SK-N-SH (cell line): ENCODE measurements at regions not wholly inside any gene's neighbourhood (a gene's known extent, or its start where the extent isn't known, plus 50 kb on each side); places are given as distances from the start of the nearest gene placed in this dataset.

ENCODE experiments used
- CTCF ChIA-PET: fragments of 300-600, 350-600 bp; formaldehyde crosslinking; extraction: SDS; loops from one replicate; lab custom pipeline; 2021; lab: Yijun Ruan, JAX
- POLR2A ChIA-PET: fragments of 350-600 bp; sonication (Branson Sonifier 250); formaldehyde crosslinking; extraction: SDS; loops from one replicate; lab custom pipeline; 2020; ENCODE audit warnings: antibody characterized with exemption, inconsistent platforms; lab: Yijun Ruan, JAX
- DNase-seq: peaks from one replicate; pipeline ENCODE4 v3.0.0; 2012
- H2AFZ ChIP-seq: fragments of 200-600 bp; sonication (generic); 2 replicates; pipeline ENCODE4 v1.8.1; 2016; ENCODE audit warnings: antibody characterized with exemption, mild to moderate bottlenecking, low read depth
- H3F3A ChIP-seq: fragments of 200-600 bp; sonication (generic); replicated peaks from 2 replicates; pipeline ENCODE3; 2016; ENCODE audit warnings: antibody characterized with exemption, mild to moderate bottlenecking; ENCODE audit not compliant: insufficient read depth
- H3K27ac ChIP-seq, 2 experiments: fragments of 200-500 bp in 1 of 2; fragments of 200-600 bp in 1 of 2; sonication (Bioruptor generic) in 1 of 2; sonication (generic), shearing (Covaris generic) in 1 of 2; 2 replicates each; pipeline versions ENCODE4 v1.5.1 to v1.6.1; 2014 to 2016; ENCODE audit warnings: low read depth in 2 of 2, inconsistent platforms in 1 of 2, low read length in 1 of 2, mild to moderate bottlenecking in 1 of 2, mixed read lengths in 1 of 2
- H3K27me3 ChIP-seq: fragments of 200-600 bp; sonication (generic), shearing (Covaris generic); 2 replicates; pipeline ENCODE4 v1.6.1; 2016; ENCODE audit warnings: mixed run types; ENCODE audit not compliant: insufficient read depth
- H3K36me3 ChIP-seq, 2 experiments: fragments of 200-500 bp in 1 of 2; fragments of 200-600 bp in 1 of 2; sonication (Bioruptor generic) in 1 of 2; sonication (generic) in 1 of 2; replicated peaks in 1 of 2; 2 replicates each; pipeline versions ENCODE3 to v1.5.1; 2014 to 2016; ENCODE audit warnings: low read length in 1 of 2, mild to moderate bottlenecking in 1 of 2; ENCODE audit not compliant: insufficient read depth in 2 of 2, control insufficient read depth in 1 of 2
- H3K4me1 ChIP-seq, 2 experiments: fragments of 200-500 bp in 1 of 2; fragments of 200-600 bp in 1 of 2; sonication (Bioruptor generic) in 1 of 2; sonication (generic), shearing (Covaris generic) in 1 of 2; 2 replicates each; pipeline versions ENCODE4 v1.5.1 to v1.6.1; 2014 to 2016; ENCODE audit warnings: low read depth in 1 of 2, low read length in 1 of 2, mixed run types in 1 of 2; ENCODE audit not compliant: insufficient read depth in 2 of 2, control insufficient read depth in 1 of 2
- H3K4me2 ChIP-seq: fragments of 200-600 bp; sonication (generic), shearing (Covaris generic); 2 replicates; pipeline ENCODE4 v1.6.1; 2017; ENCODE audit warnings: mixed run types
- H3K4me3 ChIP-seq, 2 experiments: fragments of 200-500 bp in 1 of 2; fragments of 200-600 bp in 1 of 2; sonication (Bioruptor generic) in 1 of 2; sonication (generic), shearing (Covaris generic) in 1 of 2; 2 replicates each; pipeline versions ENCODE4 v1.5.1 to v1.8.1; 2014 to 2016; ENCODE audit warnings: low read depth in 2 of 2, inconsistent platforms in 1 of 2, low read length in 1 of 2, mild to moderate bottlenecking in 1 of 2, mixed read lengths in 1 of 2, moderate library complexity in 1 of 2
- H3K79me2 ChIP-seq: fragments of 200-600 bp; sonication (generic); 2 replicates; pipeline ENCODE4 v1.8.1; 2017; ENCODE audit warnings: mild to moderate bottlenecking; ENCODE audit not compliant: insufficient read depth
- H3K9ac ChIP-seq: fragments of 200-600 bp; sonication (generic); 2 replicates; pipeline ENCODE4 v1.6.1; 2017; ENCODE audit warnings: mixed run types
- H3K9me2 ChIP-seq: fragments of 200-600 bp; sonication (generic); 2 replicates; pipeline ENCODE4 v1.6.1; 2017; ENCODE audit warnings: mixed run types
- H3K9me3 ChIP-seq: fragments of 200-600 bp; sonication (generic); 2 replicates; pipeline ENCODE4 v1.6.1; 2017; ENCODE audit warnings: mixed run types, mild to moderate bottlenecking, moderate library complexity
- H4K20me1 ChIP-seq: fragments of 200-600 bp; sonication (generic); 2 replicates; pipeline ENCODE4 v1.6.1; 2017; ENCODE audit warnings: mild to moderate bottlenecking, mixed run types; ENCODE audit not compliant: insufficient read depth
- CHD2 ChIP-seq: fragments of 150-350 bp; IDR thresholded peaks from 2 replicates; pipeline ENCODE4 v1.6.1; 2018; ENCODE audit warnings: low read length; ENCODE audit not compliant: partially characterized antibody
- ELF1 ChIP-seq: IDR thresholded peaks from 2 replicates; pipeline ENCODE4 v1.4.0; 2012
- EP300 ChIP-seq, 2 experiments: IDR thresholded peaks; 2 replicates each; pipeline versions ENCODE4 v1.4.0 to v1.6.1; 2012; ENCODE audit warnings: borderline replicate concordance in 1 of 2, low read depth in 1 of 2, low read length in 1 of 2
- EZH2phosphoT487 ChIP-seq: fragments of 200-600 bp; sonication (generic); IDR thresholded peaks from 2 replicates; pipeline ENCODE4 v1.6.1; 2017; ENCODE audit warnings: low read depth, mixed run types, mild to moderate bottlenecking, antibody characterized with exemption, moderate library complexity, borderline replicate concordance
- GABPA ChIP-seq: IDR thresholded peaks from 2 replicates; pipeline ENCODE4 v1.4.0; 2012; ENCODE audit warnings: low read depth, mild to moderate bottlenecking
- JUND ChIP-seq: IDR thresholded peaks from 2 replicates; pipeline ENCODE4 v1.4.0; 2012
- MXI1 ChIP-seq: IDR thresholded peaks from 2 replicates; pipeline ENCODE4 v1.6.1; 2012; ENCODE audit warnings: mild to moderate bottlenecking, low read depth, low read length, improper control_type of control experiment
- NRF1 ChIP-seq: IDR thresholded peaks from 2 replicates; pipeline ENCODE4 v1.6.1; 2012; ENCODE audit warnings: low read depth, mild to moderate bottlenecking, low read length
- RAD21 ChIP-seq: IDR thresholded peaks from 2 replicates; pipeline ENCODE4 v1.6.1; 2012; ENCODE audit warnings: mild to moderate bottlenecking, low read length
- RCOR1 ChIP-seq: fragments of 150-350 bp; IDR thresholded peaks from 2 replicates; pipeline ENCODE4 v1.6.1; 2017; ENCODE audit warnings: antibody characterized with exemption, low read length
- RFX5 ChIP-seq: IDR thresholded peaks from 2 replicates; pipeline ENCODE4 v1.6.1; 2012; ENCODE audit warnings: mild to moderate bottlenecking, improper control_type of control experiment, low read length
- RXRA ChIP-seq: IDR thresholded peaks from 2 replicates; pipeline ENCODE4 v1.4.0; 2012; ENCODE audit warnings: low read depth, mild to moderate bottlenecking, borderline replicate concordance
- SIN3A ChIP-seq: IDR thresholded peaks from 2 replicates; pipeline ENCODE4 v1.6.1; 2012; ENCODE audit warnings: low read depth, mild to moderate bottlenecking, low read length, moderate library complexity, borderline replicate concordance
- TCF12 ChIP-seq: IDR thresholded peaks from 2 replicates; pipeline ENCODE4 v1.4.0; 2012
- YY1 ChIP-seq: IDR thresholded peaks from 2 replicates; pipeline ENCODE4 v1.4.0; 2012; ENCODE audit warnings: low read depth, mild to moderate bottlenecking
- WGBS: methylation state at CpG from one replicate; pipeline ENCODE4 v1.1.6; 2017; ENCODE audit warnings: low lambda C conversion rate; 5-methylcytosine and 5-hydroxymethylcytosine counted together
- TF ChIP-seq, protein P1 (sequence below): IDR thresholded peaks from 2 replicates; pipeline ENCODE4 v1.4.0; 2012; ENCODE audit warnings: low read depth, borderline replicate concordance
- TF ChIP-seq, protein P2 (sequence below): IDR thresholded peaks from 2 replicates; pipeline ENCODE4 v1.6.1; 2012; ENCODE audit warnings: mild to moderate bottlenecking, low read depth, low read length, moderate library complexity
- TF ChIP-seq, protein P3 (sequence below): IDR thresholded peaks from 2 replicates; pipeline ENCODE4; 2012
- TF ChIP-seq, protein P4 (sequence below): fragments of 150-350 bp; IDR thresholded peaks from 2 replicates; pipeline ENCODE4 v1.6.1; 2017; ENCODE audit warnings: antibody characterized with exemption, low read length, low read depth, borderline replicate concordance
- TF ChIP-seq, protein P5 (sequence below): IDR thresholded peaks from 2 replicates; pipeline ENCODE4 v1.4.0; 2012; ENCODE audit warnings: low read depth, borderline replicate concordance

DNA sequence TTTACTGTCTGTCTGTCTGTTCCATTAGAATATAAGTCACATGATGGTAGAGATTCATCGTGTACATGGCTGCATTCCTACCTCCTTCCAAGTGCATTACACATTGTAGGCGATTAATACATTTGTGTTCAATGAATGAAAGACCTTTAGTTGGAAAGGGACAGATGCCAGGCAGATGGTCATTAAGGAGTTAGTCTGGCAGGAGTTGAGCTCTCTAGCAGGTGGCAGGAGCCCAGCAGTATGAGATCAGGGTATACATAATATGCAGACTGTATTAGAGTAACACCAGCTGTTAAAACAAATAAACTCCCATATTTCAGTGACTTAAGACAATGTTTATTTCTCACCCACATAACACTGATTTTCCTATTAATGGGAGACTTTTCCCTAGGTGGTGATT, 147.7 kb upstream of the LARGE1 start:
- Histone ChIP-seq H3K27me3 (no peaks in the 10 kb centered on the region), H3K4me3 (no peak overlapping the region), H2AFZ (no peak overlapping the region), H3K9me2 (no peaks in the 10 kb centered on the region), H3K79me2 (no peaks in the 10 kb centered on the region), H3K4me1 (no peaks in the 10 kb centered on the region), H3K9ac (no peak overlapping the region), H3F3A (no peaks in the 10 kb centered on the region), H4K20me1 (no peaks in the 10 kb centered on the region)
- 4% methylated on average over 2 of the region's 2 CpGs for WGBS
- no peak for DNase-seq
- POLR2A ChIA-PET: no interaction called here
- TF ChIP-seq, protein P1, sequence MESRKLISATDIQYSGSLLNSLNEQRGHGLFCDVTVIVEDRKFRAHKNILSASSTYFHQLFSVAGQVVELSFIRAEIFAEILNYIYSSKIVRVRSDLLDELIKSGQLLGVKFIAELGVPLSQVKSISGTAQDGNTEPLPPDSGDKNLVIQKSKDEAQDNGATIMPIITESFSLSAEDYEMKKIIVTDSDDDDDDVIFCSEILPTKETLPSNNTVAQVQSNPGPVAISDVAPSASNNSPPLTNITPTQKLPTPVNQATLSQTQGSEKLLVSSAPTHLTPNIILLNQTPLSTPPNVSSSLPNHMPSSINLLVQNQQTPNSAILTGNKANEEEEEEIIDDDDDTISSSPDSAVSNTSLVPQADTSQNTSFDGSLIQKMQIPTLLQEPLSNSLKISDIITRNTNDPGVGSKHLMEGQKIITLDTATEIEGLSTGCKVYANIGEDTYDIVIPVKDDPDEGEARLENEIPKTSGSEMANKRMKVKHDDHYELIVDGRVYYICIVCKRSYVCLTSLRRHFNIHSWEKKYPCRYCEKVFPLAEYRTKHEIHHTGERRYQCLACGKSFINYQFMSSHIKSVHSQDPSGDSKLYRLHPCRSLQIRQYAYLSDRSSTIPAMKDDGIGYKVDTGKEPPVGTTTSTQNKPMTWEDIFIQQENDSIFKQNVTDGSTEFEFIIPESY: no peak
- TF ChIP-seq RFX5: no peak
- TF ChIP-seq JUND: no peak
- TF ChIP-seq, protein P2, sequence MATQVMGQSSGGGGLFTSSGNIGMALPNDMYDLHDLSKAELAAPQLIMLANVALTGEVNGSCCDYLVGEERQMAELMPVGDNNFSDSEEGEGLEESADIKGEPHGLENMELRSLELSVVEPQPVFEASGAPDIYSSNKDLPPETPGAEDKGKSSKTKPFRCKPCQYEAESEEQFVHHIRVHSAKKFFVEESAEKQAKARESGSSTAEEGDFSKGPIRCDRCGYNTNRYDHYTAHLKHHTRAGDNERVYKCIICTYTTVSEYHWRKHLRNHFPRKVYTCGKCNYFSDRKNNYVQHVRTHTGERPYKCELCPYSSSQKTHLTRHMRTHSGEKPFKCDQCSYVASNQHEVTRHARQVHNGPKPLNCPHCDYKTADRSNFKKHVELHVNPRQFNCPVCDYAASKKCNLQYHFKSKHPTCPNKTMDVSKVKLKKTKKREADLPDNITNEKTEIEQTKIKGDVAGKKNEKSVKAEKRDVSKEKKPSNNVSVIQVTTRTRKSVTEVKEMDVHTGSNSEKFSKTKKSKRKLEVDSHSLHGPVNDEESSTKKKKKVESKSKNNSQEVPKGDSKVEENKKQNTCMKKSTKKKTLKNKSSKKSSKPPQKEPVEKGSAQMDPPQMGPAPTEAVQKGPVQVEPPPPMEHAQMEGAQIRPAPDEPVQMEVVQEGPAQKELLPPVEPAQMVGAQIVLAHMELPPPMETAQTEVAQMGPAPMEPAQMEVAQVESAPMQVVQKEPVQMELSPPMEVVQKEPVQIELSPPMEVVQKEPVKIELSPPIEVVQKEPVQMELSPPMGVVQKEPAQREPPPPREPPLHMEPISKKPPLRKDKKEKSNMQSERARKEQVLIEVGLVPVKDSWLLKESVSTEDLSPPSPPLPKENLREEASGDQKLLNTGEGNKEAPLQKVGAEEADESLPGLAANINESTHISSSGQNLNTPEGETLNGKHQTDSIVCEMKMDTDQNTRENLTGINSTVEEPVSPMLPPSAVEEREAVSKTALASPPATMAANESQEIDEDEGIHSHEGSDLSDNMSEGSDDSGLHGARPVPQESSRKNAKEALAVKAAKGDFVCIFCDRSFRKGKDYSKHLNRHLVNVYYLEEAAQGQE: no peak
- TF ChIP-seq RXRA: no peak
- TF ChIP-seq MXI1: no peak
- TF ChIP-seq, protein P3, sequence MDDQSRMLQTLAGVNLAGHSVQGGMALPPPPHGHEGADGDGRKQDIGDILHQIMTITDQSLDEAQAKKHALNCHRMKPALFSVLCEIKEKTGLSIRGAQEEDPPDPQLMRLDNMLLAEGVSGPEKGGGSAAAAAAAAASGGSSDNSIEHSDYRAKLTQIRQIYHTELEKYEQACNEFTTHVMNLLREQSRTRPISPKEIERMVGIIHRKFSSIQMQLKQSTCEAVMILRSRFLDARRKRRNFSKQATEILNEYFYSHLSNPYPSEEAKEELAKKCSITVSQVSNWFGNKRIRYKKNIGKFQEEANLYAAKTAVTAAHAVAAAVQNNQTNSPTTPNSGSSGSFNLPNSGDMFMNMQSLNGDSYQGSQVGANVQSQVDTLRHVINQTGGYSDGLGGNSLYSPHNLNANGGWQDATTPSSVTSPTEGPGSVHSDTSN: no peak
- TF ChIP-seq NRF1: no peak
- TF ChIP-seq RCOR1: no peak
- no peak for TF ChIP-seq EZH2phosphoT487
- no peak for TF ChIP-seq SIN3A
- no peak for TF ChIP-seq ELF1
- TF ChIP-seq EP300 (IDR thresholded peaks at IDR 0.05; ENCODE audit: borderline replicate concordance in 1 of 2, low read depth in 1 of 2, low read length in 1 of 2): no peak
- TF ChIP-seq, protein P4, sequence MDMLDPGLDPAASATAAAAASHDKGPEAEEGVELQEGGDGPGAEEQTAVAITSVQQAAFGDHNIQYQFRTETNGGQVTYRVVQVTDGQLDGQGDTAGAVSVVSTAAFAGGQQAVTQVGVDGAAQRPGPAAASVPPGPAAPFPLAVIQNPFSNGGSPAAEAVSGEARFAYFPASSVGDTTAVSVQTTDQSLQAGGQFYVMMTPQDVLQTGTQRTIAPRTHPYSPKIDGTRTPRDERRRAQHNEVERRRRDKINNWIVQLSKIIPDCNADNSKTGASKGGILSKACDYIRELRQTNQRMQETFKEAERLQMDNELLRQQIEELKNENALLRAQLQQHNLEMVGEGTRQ: no peak
- no peak for TF ChIP-seq GABPA
- TF ChIP-seq, protein P5, sequence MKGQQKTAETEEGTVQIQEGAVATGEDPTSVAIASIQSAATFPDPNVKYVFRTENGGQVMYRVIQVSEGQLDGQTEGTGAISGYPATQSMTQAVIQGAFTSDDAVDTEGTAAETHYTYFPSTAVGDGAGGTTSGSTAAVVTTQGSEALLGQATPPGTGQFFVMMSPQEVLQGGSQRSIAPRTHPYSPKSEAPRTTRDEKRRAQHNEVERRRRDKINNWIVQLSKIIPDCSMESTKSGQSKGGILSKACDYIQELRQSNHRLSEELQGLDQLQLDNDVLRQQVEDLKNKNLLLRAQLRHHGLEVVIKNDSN: no peak
- no peak for TF ChIP-seq CHD2
- TF ChIP-seq YY1: no peak
- TF ChIP-seq TCF12: no peak
- TF ChIP-seq RAD21: no peak
- TF ChIP-seq, all 33 proteins: peak for 0
- CTCF ChIA-PET: no interaction called here
- Histone ChIP-seq H3K4me2 (no peak overlapping the region), H3K27ac (no peak overlapping the region), H3K9me3 (no peaks in the 10 kb centered on the region), H3K36me3 (no peaks in the 10 kb centered on the region)
